HCT116 (cell line): ENCODE measurements at regions not wholly inside any gene's neighbourhood (a gene's known extent, or its start where the extent isn't known, plus 50 kb on each side); places are given as distances from the start of the nearest gene placed in this dataset.

Experiments
- ATAC-seq: fragments of 200-7000 bp; cut with Tn5 transposase; 2 replicates; pipeline ENCODE4 v1.9.1; 2020; ENCODE audit warnings: mild to moderate bottlenecking, moderate library complexity
- BruUV-seq: library from RNA; stranded (reverse); fragments of 400-500 nt; replicated peaks from 2 replicates; lab custom pipeline; 2021; lab: Mats Ljungman, UMichigan
- CTCF ChIA-PET: fragments of 300-600 bp; sonication (Branson Sonifier 250); formaldehyde crosslinking; loops from one replicate; lab custom pipeline; 2021; ENCODE audit warnings: antibody characterized with exemption; lab: Charles Lee
- POLR2A ChIA-PET: fragments of 300-600, 350-600 bp; sonication (Branson Sonifier 250); formaldehyde crosslinking; loops from one replicate; lab custom pipeline; 2021; ENCODE audit warnings: antibody characterized with exemption; lab: Charles Lee
- RAD21 ChIA-PET, 2 experiments: fragments of 300-600 bp; sonication (Branson Sonifier 250); formaldehyde crosslinking; loops; one replicate each; lab custom pipeline; 2023; ENCODE audit warnings: low total read pairs in 2 of 2; ENCODE audit not compliant: uncharacterized antibody in 2 of 2, unreplicated experiment in 2 of 2, low non-redundant PET in 1 of 2; lab: Charles Lee
- DNase-seq: peaks from one replicate; pipeline ENCODE4 v3.0.0-alpha.2; 2010; ENCODE audit warnings: low read depth, low spot score
- H2AFZ ChIP-seq: fragments of 200-600 bp; shearing (Covaris generic), sonication (generic); 2 replicates; pipeline ENCODE4 v1.6.1; 2017; ENCODE audit warnings: low read depth, mixed run types, mixed read lengths, antibody characterized with exemption, low read length; ENCODE audit not compliant: poor library complexity, severe bottlenecking
- H3K27ac ChIP-seq: 2 replicates; pipeline ENCODE4 v1.5.1; 2012; ENCODE audit warnings: low read depth, low read length
- H3K27me3 ChIP-seq: fragments of 200-600 bp; sonication (generic); 2 replicates; pipeline ENCODE4 v1.6.1; 2016; ENCODE audit warnings: mixed run types, low read length, mixed read lengths; ENCODE audit not compliant: insufficient read depth
- H3K36me3 ChIP-seq, 2 experiments: fragments of 200-500 bp in 1 of 2; fragments of 200-600 bp in 1 of 2; sonication (Bioruptor generic) in 1 of 2; sonication (generic) in 1 of 2; 2 replicates each; pipeline versions ENCODE4 v1.5.1 to v1.6.1; 2014 to 2016; ENCODE audit warnings: low read length in 2 of 2, inconsistent platforms in 1 of 2, mixed read lengths in 1 of 2, mixed run types in 1 of 2; ENCODE audit not compliant: insufficient read depth in 2 of 2, control insufficient read depth in 1 of 2
- H3K4me1 ChIP-seq, 2 experiments: fragments of 200-600 bp in 1 of 2; sonication (generic) in 1 of 2; 2 replicates each; pipeline versions ENCODE4 v1.5.1 to v1.6.1; 2012 to 2017; ENCODE audit warnings: low read length in 2 of 2, inconsistent platforms in 1 of 2, mild to moderate bottlenecking in 1 of 2, mixed read lengths in 1 of 2, mixed run types in 1 of 2, moderate library complexity in 1 of 2; ENCODE audit not compliant: insufficient read depth in 2 of 2, control insufficient read depth in 1 of 2
- H3K4me2 ChIP-seq: fragments of 200-600 bp; sonication (generic); 2 replicates; pipeline ENCODE4 v1.6.1; 2017; ENCODE audit warnings: mixed run types, low read length, mixed read lengths
- H3K4me3 ChIP-seq, 2 experiments: fragments of 200-600 bp in 1 of 2; sonication (generic) in 1 of 2; replicated peaks in 1 of 2; 2 replicates each; pipeline ENCODE4 v1.5.1; 2011 to 2016; ENCODE audit warnings: low read length in 2 of 2, control low read depth in 1 of 2, low read depth in 1 of 2, mild to moderate bottlenecking in 1 of 2, mixed read lengths in 1 of 2, mixed run types in 1 of 2
- H3K79me2 ChIP-seq: fragments of 200-600 bp; sonication (generic); 2 replicates; pipeline ENCODE4 v1.6.1; 2017; ENCODE audit warnings: mild to moderate bottlenecking, mixed run types, low read length, moderate library complexity, mixed read lengths; ENCODE audit not compliant: insufficient read depth
- H3K9ac ChIP-seq: fragments of 200-600 bp; sonication (generic); 2 replicates; pipeline ENCODE4 v1.6.1; 2016; ENCODE audit warnings: low read length, mixed read lengths
- H3K9me2 ChIP-seq: fragments of 200-600 bp; sonication (generic), shearing (Covaris generic); 2 replicates; pipeline ENCODE4 v1.6.1; 2017; ENCODE audit warnings: mixed run types, mild to moderate bottlenecking, moderate library complexity; ENCODE audit not compliant: insufficient read depth
- H3K9me3 ChIP-seq, 2 experiments: fragments of 200-500 bp in 1 of 2; fragments of 200-600 bp in 1 of 2; sonication (Bioruptor generic) in 1 of 2; sonication (generic) in 1 of 2; 2 replicates each; pipeline ENCODE4 v1.6.1; 2014 to 2017; ENCODE audit warnings: low read length in 2 of 2, mixed read lengths in 2 of 2, inconsistent platforms in 1 of 2, low read depth in 1 of 2, mild to moderate bottlenecking in 1 of 2, mixed run types in 1 of 2, moderate library complexity in 1 of 2; ENCODE audit not compliant: control insufficient read depth in 1 of 2, insufficient read depth in 1 of 2
- H4K20me1 ChIP-seq: fragments of 200-600 bp; sonication (generic), shearing (Covaris generic); 2 replicates; pipeline ENCODE4 v1.6.1; 2017; ENCODE audit warnings: mixed run types, mild to moderate bottlenecking, moderate library complexity; ENCODE audit not compliant: insufficient read depth
- CBX3 ChIP-seq: IDR thresholded peaks from 2 replicates; pipeline ENCODE4 v1.6.1; 2012; ENCODE audit warnings: low read depth
- CEBPB ChIP-seq: IDR thresholded peaks from 2 replicates; pipeline ENCODE4 v1.6.1; 2012; ENCODE audit warnings: low read depth
- CTCF ChIP-seq, 3 experiments: fragments of 200-600 bp in 1 of 3; sonication (generic) in 1 of 3; IDR thresholded peaks in 2 of 3; conservative IDR thresholded peaks in 1 of 3; 2 replicates each; pipeline ENCODE4 v1.5.1; 2012 to 2017; ENCODE audit warnings: low read depth in 2 of 3, low read length in 2 of 3, antibody characterized with exemption in 1 of 3, borderline replicate concordance in 1 of 3, control low read depth in 1 of 3, mild to moderate bottlenecking in 1 of 3, mixed read lengths in 1 of 3, mixed run types in 1 of 3, moderate library complexity in 1 of 3; ENCODE audit not compliant: insufficient read depth in 1 of 3
- EGR1 ChIP-seq: IDR thresholded peaks from 2 replicates; pipeline ENCODE4 v1.6.1; 2012; ENCODE audit warnings: low read depth
- ELF1 ChIP-seq: IDR thresholded peaks from 2 replicates; pipeline ENCODE4 v1.6.1; 2012; ENCODE audit warnings: low read depth, borderline replicate concordance
- EZH2 ChIP-seq: fragments of 200-600 bp; sonication (generic); IDR thresholded peaks from 2 replicates; pipeline ENCODE4 v1.6.1; 2017; ENCODE audit warnings: antibody characterized with exemption, mixed run types
- FOSL1 ChIP-seq: IDR thresholded peaks from 2 replicates; pipeline ENCODE4 v1.6.1; 2012; ENCODE audit warnings: low read depth
- JUND ChIP-seq: IDR thresholded peaks from 2 replicates; pipeline ENCODE4 v1.6.1; 2012
- POLR2A ChIP-seq: IDR thresholded peaks from 2 replicates; pipeline ENCODE4 v1.7.0; 2011; ENCODE audit warnings: borderline replicate concordance; ENCODE audit not compliant: insufficient read depth, insufficient read length; ENCODE audit errors: extremely low read depth
- POLR2AphosphoS5 ChIP-seq: IDR thresholded peaks from 2 replicates; pipeline ENCODE4 v1.6.1; 2011; ENCODE audit warnings: mild to moderate bottlenecking, low read depth, low read length, moderate library complexity
- RAD21 ChIP-seq: IDR thresholded peaks from 2 replicates; pipeline ENCODE4 v1.6.1; 2012; ENCODE audit warnings: low read depth, mild to moderate bottlenecking
- SIN3A ChIP-seq: IDR thresholded peaks from 2 replicates; pipeline ENCODE4 v1.6.1; 2012; ENCODE audit warnings: low read depth
- SP1 ChIP-seq: IDR thresholded peaks from 2 replicates; pipeline ENCODE4 v1.6.1; 2012; ENCODE audit warnings: low read depth
- TCF7L2 ChIP-seq: IDR thresholded peaks from 2 replicates; pipeline ENCODE4 v1.7.0; 2011; ENCODE audit warnings: borderline replicate concordance, inconsistent platforms; ENCODE audit not compliant: insufficient read depth, insufficient read length; ENCODE audit errors: extremely low read depth
- YY1 ChIP-seq: IDR thresholded peaks from 2 replicates; pipeline ENCODE4 v1.6.1; 2011; ENCODE audit warnings: low read length, low read depth, moderate library complexity, mild to moderate bottlenecking; ENCODE audit not compliant: insufficient replicate concordance; ENCODE audit errors: extremely low read depth
- ZFX ChIP-seq: fragments of 450-650 bp; IDR thresholded peaks from 2 replicates; pipeline ENCODE4 v1.6.1; 2017
- ZNF274 ChIP-seq: fragments of 200-500 bp; sonication (Bioruptor generic); IDR thresholded peaks from 2 replicates; pipeline ENCODE4 v1.6.1; 2014; ENCODE audit warnings: mild to moderate bottlenecking, low read depth, low read length, inconsistent platforms
- intact Hi-C: fragments of 100-400 bp; cut with micrococcal nuclease; formaldehyde crosslinking; loops from 2 replicates; pipeline ENCODE4 v1.10.0; 2022

DNA sequence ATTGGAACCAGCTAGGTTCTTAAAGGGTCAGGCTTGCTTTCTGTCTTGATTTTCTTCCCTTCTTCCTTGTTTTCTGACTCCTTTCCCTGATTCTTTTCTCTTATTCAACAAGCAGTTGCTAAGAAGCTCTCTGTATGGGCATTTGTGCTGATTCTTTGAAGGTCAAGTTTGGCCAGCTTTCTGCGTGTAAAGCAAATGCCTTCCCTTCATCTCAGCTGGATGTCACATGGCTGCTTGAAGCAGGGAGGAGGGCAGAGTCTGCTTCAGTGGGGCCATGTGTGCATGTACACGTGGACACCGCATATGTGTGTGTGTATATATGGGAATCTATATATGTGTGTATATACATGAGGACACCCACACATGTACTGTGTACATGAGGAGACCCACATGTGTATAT is 139.9 kb upstream of the ATP6AP2 start:
- H3K4me2 ChIP-seq = no peak overlapping the region
- H4K20me1 ChIP-seq = no peaks in the 10 kb centered on the region
- intact Hi-C loops = no loop called here
- no peaks in the 10 kb centered on the region for H3K27me3 ChIP-seq
- no peaks in the 10 kb centered on the region for H3K9me3 ChIP-seq
- H3K27ac ChIP-seq = no peak overlapping the region
- no peak for DNase-seq
- H3K9me2 ChIP-seq = no peaks in the 10 kb centered on the region
- no peak overlapping the region for H3K9ac ChIP-seq
- H3K36me3 ChIP-seq = no peaks in the 10 kb centered on the region
- ChIA-PET RAD21 (no interaction called here), CTCF (no interaction called here), POLR2A (no interaction called here)
- H3K4me1 ChIP-seq = no peaks in the 10 kb centered on the region
- TF ChIP-seq TCF7L2 (no peak), POLR2A (no peak), POLR2AphosphoS5 (no peak), ZNF274 (no peak), FOSL1 (no peak), CEBPB (no peak), CBX3 (no peak), EGR1 (no peak), EZH2 (no peak), SIN3A (no peak), CTCF (IDR thresholded peaks at IDR 0.05 in 2 of 3, conservative IDR thresholded peaks at IDR 0.05 in 1 of 3; ENCODE audit: borderline replicate concordance in 1 of 3, insufficient read depth in 1 of 3, low read depth in 2 of 3, low read length in 2 of 3) (no peak), ZFX (no peak), RAD21 (no peak), SP1 (no peak), YY1 (no peak), JUND (no peak), ELF1 (no peak)
- no TSS peak for BruUV-seq
- H2AFZ ChIP-seq = no peak overlapping the region
- H3K79me2 ChIP-seq = no peaks in the 10 kb centered on the region
- ATAC-seq = no peak
- H3K4me3 ChIP-seq = no peak overlapping the region
